Pancreas (tissue), 10 donors: ENCODE measurements at regions not wholly inside any gene's neighbourhood (a gene's known extent, or its start where the extent isn't known, plus 50 kb on each side); places are given as distances from the start of the nearest gene placed in this dataset.

Experiments
- ATAC-seq, 4 donors: fragments of 200-7000 bp; cut with Tn5 transposase; one replicate each; pipeline versions ENCODE4 v1.8.0 to v1.9.1; 2020; ENCODE audit warnings: mild to moderate bottlenecking in 4 of 4, moderate library complexity in 4 of 4
- DNase-seq, 6 donors: peaks; one replicate each; pipeline ENCODE4 v3.0.0-alpha.2; 2020
- FAIRE-seq: peaks from 2 replicates; lab custom pipeline; 2012; peaks lifted over from hg19 to GRCh38; lab: Jason Lieb, UNC
- H3K27ac ChIP-seq, 4 donors: fragments of 200-600 bp; sonication (generic); 1 replicate in 3 of 4; 2 replicates in 1 of 4; pipeline versions ENCODE4 v1.5.0 to v1.8.0; 2020
- H3K27me3 ChIP-seq, 4 donors: fragments of 200-600 bp; one replicate each; pipeline ENCODE4 v1.8.0; 2021
- H3K36me3 ChIP-seq, 3 donors: fragments of 200-600 bp; sonication (generic) in 1 of 3; one replicate each; pipeline versions ENCODE4 v1.5.0 to v1.8.0; 2020 to 2021
- H3K4me1 ChIP-seq, 3 donors: fragments of 200-600 bp; one replicate each; pipeline ENCODE4 v1.8.0; 2021
- H3K4me3 ChIP-seq, 4 donors: fragments of 200-600 bp; sonication (generic) in 2 of 4; one replicate each; pipeline versions ENCODE4 v1.5.0 to v1.8.0; 2020 to 2021
- H3K9me3 ChIP-seq, 4 donors: fragments of 200-600 bp; one replicate each; pipeline ENCODE4 v1.8.0; 2021
- CTCF ChIP-seq, 4 donors: fragments of 200-600 bp; sonication (generic) in 3 of 4; IDR thresholded peaks; one replicate each; pipeline versions ENCODE4 v1.5.0 to v1.8.0; 2021; ENCODE audit warnings: antibody characterized with exemption in 4 of 4
- WGBS, 2 donors: extraction: QIAGEN DNeasy Blood & Tissue Kit; methylation state at CpG; one replicate each; pipeline ENCODE4 v1.1.7; 2013; 5-methylcytosine and 5-hydroxymethylcytosine counted together
- intact Hi-C, 3 donors: fragments of 100-400 bp; cut with DNase I; formaldehyde crosslinking; loops; one replicate each; pipeline versions ENCODE4 v1.11.1 to v1.14.2; 2022
- donor health status: healthy with polysubstance abuse.
- donor health status: DM: no; HTN: no; CAD: no; lungs with moderate emphysema.
- donor health status: DM: no; HTN: no; CAD: no.
- donor health status: control.
- donor health status: control.
- donor health status: Bipolar disorder and iron deficiency.
- donor health status: DM: yes; HTN: yes; CAD: no.
- donor health status: DM: no; HTN: no; CAD: no.
- donor health status: DM: no; HTN: no; CAD: no.
- donor health status: DM: yes; HTN: yes; CAD: no.

- Histone ChIP-seq H3K27ac (no peak overlapping the region), H3K27me3 (no peaks in the 10 kb centered on the region), H3K4me3 (no peak overlapping the region), H3K4me1 (no peaks in the 10 kb centered on the region), H3K36me3 (no peaks in the 10 kb centered on the region), H3K9me3 (no peaks in the 10 kb centered on the region)
- FAIRE-seq (no peak), DNase-seq (no peak), ATAC-seq (no peak)
- intact Hi-C loops, result no loop called here
- 20 to 48% methylated on average over 2 of the region's 2 CpGs for WGBS, 2 donors
- no peak for TF ChIP-seq CTCF (IDR thresholded peaks at IDR 0.05)
Measured at GRCh38 chr14:28406196-28406595, 360.4 kb upstream of the FOXG1 start.

GRCh38 chr14:28407031-28407825 is 359.4 kb upstream of the FOXG1 start:
- WGBS, 2 donors, result 14 to 27% methylated on average over 3 of the region's 3 CpGs
- no peaks in the 10 kb centered on the region for H3K4me1 ChIP-seq
- FAIRE-seq, result no peak
- H3K9me3 ChIP-seq, result no peaks in the 10 kb centered on the region
- no peaks in the 10 kb centered on the region for H3K27me3 ChIP-seq
- no peak for TF ChIP-seq CTCF (IDR thresholded peaks at IDR 0.05)
- H3K27ac ChIP-seq, result no peak overlapping the region
- ATAC-seq, result no peak
- intact Hi-C loops, result no loop called here
- H3K36me3 ChIP-seq, result no peaks in the 10 kb centered on the region
- DNase-seq, result no peak
- H3K4me3 ChIP-seq, result no peak overlapping the region

GRCh38 chr14:28407996-28408395 is 358.6 kb upstream of the FOXG1 start:
- WGBS, 2 donors, result 37 to 47% methylated on average over 3 of the region's 3 CpGs
- Histone ChIP-seq H3K36me3 (no peaks in the 10 kb centered on the region), H3K27ac (no peak overlapping the region), H3K27me3 (no peaks in the 10 kb centered on the region), H3K4me3 (no peak overlapping the region), H3K9me3 (no peaks in the 10 kb centered on the region), H3K4me1 (no peaks in the 10 kb centered on the region)
- no peak for FAIRE-seq
- no peak for DNase-seq
- no peak for ATAC-seq
- no peak for TF ChIP-seq CTCF (IDR thresholded peaks at IDR 0.05)
- intact Hi-C loops, result no loop called here

GRCh38 chr14:28412077-28412476 is 354.5 kb upstream of the FOXG1 start:
- intact Hi-C loops, result no loop called here
- Histone ChIP-seq H3K9me3 (no peaks in the 10 kb centered on the region), H3K36me3 (no peaks in the 10 kb centered on the region), H3K27ac (no peak overlapping the region), H3K4me1 (no peaks in the 10 kb centered on the region), H3K4me3 (no peak overlapping the region), H3K27me3 (no peaks in the 10 kb centered on the region)
- TF ChIP-seq CTCF (IDR thresholded peaks at IDR 0.05), result no peak
- ATAC-seq (no peak), DNase-seq (no peak), FAIRE-seq (no peak)
- 31 to 73% methylated on average over 3 of the region's 3 CpGs for WGBS, 2 donors

GRCh38 chr14:28426960-28427359 is 339.6 kb upstream of the FOXG1 start:
- FAIRE-seq (no peak), DNase-seq (no peak), ATAC-seq (no peak)
- TF ChIP-seq CTCF (IDR thresholded peaks at IDR 0.05), result no peak
- no peak overlapping the region for H3K4me3 ChIP-seq
- H3K9me3 ChIP-seq, result no peaks in the 10 kb centered on the region
- H3K36me3 ChIP-seq, result no peaks in the 10 kb centered on the region
- H3K27me3 ChIP-seq, result no peaks in the 10 kb centered on the region
- intact Hi-C loops, result no loop called here
- H3K27ac ChIP-seq, result no peak overlapping the region
- no peaks in the 10 kb centered on the region for H3K4me1 ChIP-seq
